ENCODE measurements at regions not wholly inside any gene's neighbourhood (a gene's known extent, or its start where the extent isn't known, plus 50 kb on each side); places are given as distances from the start of the nearest gene placed in this dataset.

DNA sequence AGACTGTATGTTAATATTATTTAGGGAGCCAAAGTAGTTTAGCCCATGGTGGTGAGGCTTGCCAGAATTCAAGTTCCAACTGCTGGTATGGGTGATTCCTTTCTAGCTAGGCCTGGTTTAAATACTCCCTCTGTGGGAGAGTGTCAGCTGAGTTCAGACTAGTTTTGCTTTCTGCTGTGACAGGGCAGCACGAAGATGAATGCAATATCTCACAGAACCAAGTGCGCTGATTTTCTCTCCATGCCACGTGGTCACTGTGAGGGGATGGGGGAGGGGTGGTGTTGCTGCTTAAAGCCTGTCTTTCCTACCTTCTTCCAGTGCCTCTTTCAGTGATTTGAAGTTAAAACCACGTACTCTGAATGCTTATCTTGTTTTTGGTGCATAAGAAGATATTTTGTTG lies 445.7 kb upstream of the CXorf51B start:
- TF ChIP-seq EP300 (IDR thresholded peaks at IDR 0.05) (no peak), JUN (IDR thresholded peaks at IDR 0.05) (no peak), SMC3 (IDR thresholded peaks at IDR 0.05) (no peak), PHF8 (IDR thresholded peaks at IDR 0.05; ENCODE audit: borderline replicate concordance, low read depth) (no peak), POLR2A (IDR thresholded peaks at IDR 0.05; ENCODE audit: low read length) (no peak)
- TF ChIP-seq, protein P1, sequence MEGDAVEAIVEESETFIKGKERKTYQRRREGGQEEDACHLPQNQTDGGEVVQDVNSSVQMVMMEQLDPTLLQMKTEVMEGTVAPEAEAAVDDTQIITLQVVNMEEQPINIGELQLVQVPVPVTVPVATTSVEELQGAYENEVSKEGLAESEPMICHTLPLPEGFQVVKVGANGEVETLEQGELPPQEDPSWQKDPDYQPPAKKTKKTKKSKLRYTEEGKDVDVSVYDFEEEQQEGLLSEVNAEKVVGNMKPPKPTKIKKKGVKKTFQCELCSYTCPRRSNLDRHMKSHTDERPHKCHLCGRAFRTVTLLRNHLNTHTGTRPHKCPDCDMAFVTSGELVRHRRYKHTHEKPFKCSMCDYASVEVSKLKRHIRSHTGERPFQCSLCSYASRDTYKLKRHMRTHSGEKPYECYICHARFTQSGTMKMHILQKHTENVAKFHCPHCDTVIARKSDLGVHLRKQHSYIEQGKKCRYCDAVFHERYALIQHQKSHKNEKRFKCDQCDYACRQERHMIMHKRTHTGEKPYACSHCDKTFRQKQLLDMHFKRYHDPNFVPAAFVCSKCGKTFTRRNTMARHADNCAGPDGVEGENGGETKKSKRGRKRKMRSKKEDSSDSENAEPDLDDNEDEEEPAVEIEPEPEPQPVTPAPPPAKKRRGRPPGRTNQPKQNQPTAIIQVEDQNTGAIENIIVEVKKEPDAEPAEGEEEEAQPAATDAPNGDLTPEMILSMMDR (IDR thresholded peaks at IDR 0.05): no peak
